HG03135 (cell line): ENCODE measurements at regions not wholly inside any gene's neighbourhood (a gene's known extent, or its start where the extent isn't known, plus 50 kb on each side); places are given as distances from the start of the nearest gene placed in this dataset.

Source experiments
- ATAC-seq: cut with Tn5 transposase; IDR thresholded peaks from one replicate; pipeline ENCODE4 v1.9.1; 2021; ENCODE audit warnings: mild to moderate bottlenecking, moderate library complexity; ENCODE audit not compliant: unreplicated experiment

GRCh38 chr2:220980966-220981675 lies 591.0 kb downstream of the EPHA4 start:
- no peak for ATAC-seq

GRCh38 chr2:220981926-220982325 lies 590.2 kb downstream of the EPHA4 start:
- no peak for ATAC-seq

- no peak for ATAC-seq
These were observed 586.5 kb downstream of the EPHA4 start for GRCh38 chr2:220985561-220985960.

- no peak for ATAC-seq
These were observed 584.3 kb downstream of the EPHA4 start for GRCh38 chr2:220987839-220988238.

GRCh38 chr2:220991972-220992371 lies 580.1 kb downstream of the EPHA4 start:
- ATAC-seq, result no peak

- no peak for ATAC-seq
These were observed 577.3 kb downstream of the EPHA4 start for GRCh38 chr2:220994846-220995245.

GRCh38 chr2:220995581-220995980 lies 576.5 kb downstream of the EPHA4 start:
- no peak for ATAC-seq

GRCh38 chr2:220998156-220998555 lies 573.9 kb downstream of the EPHA4 start:
- ATAC-seq, result no peak

GRCh38 chr2:220999356-220999755 lies 572.7 kb downstream of the EPHA4 start:
- ATAC-seq, result no peak

- no peak for ATAC-seq
These were observed 570.7 kb downstream of the EPHA4 start for GRCh38 chr2:221001381-221001801.

- no peak for ATAC-seq
These were observed 569.9 kb downstream of the EPHA4 start for GRCh38 chr2:221002101-221002685.

- no peak for ATAC-seq
These were observed 566.8 kb downstream of the EPHA4 start for GRCh38 chr2:221005338-221005737.

- ATAC-seq, result no peak
These were observed 566.0 kb downstream of the EPHA4 start for GRCh38 chr2:221006084-221006483.

GRCh38 chr2:221016551-221016950 lies 555.6 kb downstream of the EPHA4 start:
- ATAC-seq, result no peak

GRCh38 chr2:221018262-221018661 lies 553.8 kb downstream of the EPHA4 start:
- no peak for ATAC-seq

GRCh38 chr2:221019668-221020067 lies 552.4 kb downstream of the EPHA4 start:
- ATAC-seq, result no peak

- ATAC-seq, result no peak
These were observed 549.5 kb downstream of the EPHA4 start for GRCh38 chr2:221022554-221022953.

- no peak for ATAC-seq
These were observed 546.7 kb downstream of the EPHA4 start for GRCh38 chr2:221025398-221025797.

- ATAC-seq, result no peak
These were observed 537.9 kb downstream of the EPHA4 start for GRCh38 chr2:221034026-221034701.

GRCh38 chr2:221034973-221035372 lies 537.1 kb downstream of the EPHA4 start:
- ATAC-seq, result no peak

GRCh38 chr2:221042926-221043325 lies 529.2 kb downstream of the EPHA4 start:
- no peak for ATAC-seq

GRCh38 chr2:221044781-221045180 lies 527.3 kb downstream of the EPHA4 start:
- ATAC-seq, result no peak
